Stimulated activated CD4-positive, alpha-beta T cell treated with anti-CD3 and anti-CD28 coated beads, TNF-alpha, amount 100 ng/mL, for 24 hours (primary cell): ENCODE measurements at regions not wholly inside any gene's neighbourhood (a gene's known extent, or its start where the extent isn't known, plus 50 kb on each side); places are given as distances from the start of the nearest gene placed in this dataset.

Experiments used
- DNase-seq, 3 experiments: peaks; one replicate each; pipeline ENCODE4 v3.0.0-alpha.2; 2020; ENCODE audit warnings: low read depth in 3 of 3

- DNase-seq, result no peak
Observed at GRCh38 chr2:156695595-156695994, 259.4 kb downstream of the GPD2 start.

- no peak for DNase-seq
Observed at GRCh38 chr2:156697906-156698305, 261.7 kb downstream of the GPD2 start.

GRCh38 chr2:156700681-156701080, 264.5 kb downstream of the GPD2 start:
- no peak for DNase-seq

- no peak for DNase-seq
Observed at GRCh38 chr2:156702541-156702940, 266.4 kb downstream of the GPD2 start.

- DNase-seq, result no peak
Observed at GRCh38 chr2:156703642-156704041, 267.5 kb downstream of the GPD2 start.

- DNase-seq, result no peak
Observed at GRCh38 chr2:156704132-156704531, 268.0 kb downstream of the GPD2 start.

GRCh38 chr2:156704617-156705016, 268.4 kb downstream of the GPD2 start:
- no peak for DNase-seq

GRCh38 chr2:156706576-156706975, 270.4 kb downstream of the GPD2 start:
- no peak for DNase-seq

- DNase-seq, result no peak
Observed at GRCh38 chr2:156708051-156708450, 271.9 kb downstream of the GPD2 start.

GRCh38 chr2:156709091-156709490, 272.9 kb downstream of the GPD2 start:
- DNase-seq, result no peak

GRCh38 chr2:156719036-156719435, 282.9 kb downstream of the GPD2 start:
- no peak for DNase-seq

GRCh38 chr2:156727867-156728266, 291.7 kb downstream of the GPD2 start:
- DNase-seq, result no peak

GRCh38 chr2:156728328-156728727, 292.1 kb downstream of the GPD2 start:
- DNase-seq, result no peak

- no peak for DNase-seq
Observed at GRCh38 chr2:156731506-156731905, 295.3 kb downstream of the GPD2 start.

- no peak for DNase-seq
Observed at GRCh38 chr2:156736950-156737349, 300.8 kb downstream of the GPD2 start.

GRCh38 chr2:156739301-156739700, 303.1 kb downstream of the GPD2 start:
- no peak for DNase-seq

GRCh38 chr2:156745619-156746018, 309.4 kb downstream of the GPD2 start:
- no peak for DNase-seq

- no peak for DNase-seq
Observed at GRCh38 chr2:156748221-156748620, 312.0 kb downstream of the GPD2 start.

- DNase-seq, result no peak
Observed at GRCh38 chr2:156752042-156752441, 315.9 kb downstream of the GPD2 start.

- no peak for DNase-seq
Observed at GRCh38 chr2:156753766-156754165, 317.6 kb downstream of the GPD2 start.

GRCh38 chr2:156756516-156756915, 320.3 kb downstream of the GPD2 start:
- DNase-seq, result no peak

GRCh38 chr2:156763174-156763573, 327.0 kb downstream of the GPD2 start:
- no peak for DNase-seq

GRCh38 chr2:156765043-156765442, 328.9 kb downstream of the GPD2 start:
- DNase-seq, result no peak

- DNase-seq, result no peak
Observed at GRCh38 chr2:156765450-156765849, 329.3 kb downstream of the GPD2 start.

- no peak for DNase-seq
Observed at GRCh38 chr2:156769802-156770201, 333.6 kb downstream of the GPD2 start.
